ENCODE measurements at regions not wholly inside any gene's neighbourhood (a gene's known extent, or its start where the extent isn't known, plus 50 kb on each side); places are given as distances from the start of the nearest gene placed in this dataset.

- no peak overlapping the region for H4K8ac ChIP-seq (ENCODE audit: low read depth in 2 of 2, low read length in 2 of 2)
- H2BK20ac ChIP-seq (ENCODE audit: low read depth, low read length), result no peak overlapping the region
- H3K79me1 ChIP-seq (ENCODE audit: low read depth in 1 of 2, low read length in 2 of 2), result peaks cover 5 to 50% of the 10 kb centered on the region in 2 experiments
- ChIA-PET POLR2A (ENCODE audit: unreplicated experiment) (no interaction called here), CTCF (interaction anchor here (0.9 to 1.4 kb wide), 2 partner anchors 9 to 27 kb away, joined by 3 to 4 read pairs; no protein-coding TSS in a partner anchor)
- no peak overlapping the region for H4K91ac ChIP-seq (ENCODE audit: insufficient read depth, low read depth, low read length)
- H3K56ac ChIP-seq (ENCODE audit: extremely low read depth, insufficient read depth, low read length), result no peak overlapping the region
- dilution Hi-C loops (cut with HindIII; ENCODE audit: low sequenced_read_pairs, unreplicated experiment), result no loop called here
- no peak overlapping the region for H2BK5ac ChIP-seq (ENCODE audit: low read depth, low read length, poor library complexity, severe bottlenecking)
- in situ Hi-C loops (cut with MboI; ENCODE audit: low sequenced_read_pairs), result no loop called here
- H3K18ac ChIP-seq (ENCODE audit: low read depth, low read length), result no peak overlapping the region
- WGBS, 2 experiments (ENCODE audit: extremely low coverage in 2 of 2, insufficient read length in 1 of 2), result 80% methylated on average over 1 of the region's 16 CpGs; no CpG with 5 or more reads in 1 of the 2 experiments
- H2BK120ac ChIP-seq (ENCODE audit: low read depth, low read length), result no peak overlapping the region
- H2AK5ac ChIP-seq (ENCODE audit: low read depth, low read length), result 0 out of 2 replicates have a peak overlapping the region, but pooled peaks have one; percentile 60
- 0 out of 2 replicates have a peak, but pooled peaks cover 3% of the 10 kb centered on the region for H3K9me1 ChIP-seq (ENCODE audit: insufficient read depth, low read length)
- H2AFZ ChIP-seq (replicated peaks; ENCODE audit: low read length, poor library complexity), result peak overlapping the region; percentile 77
- H3K9me3 ChIP-seq (ENCODE audit: control insufficient read depth, insufficient read depth, low read length), result no peaks in the 10 kb centered on the region
- intact Hi-C loops (cut with micrococcal nuclease), result loop anchor here (1.0 to 10.0 kb wide), 3 partner anchors 55 to 439 kb away; partner anchors contain the start of gene GSE1
- H3K4me2 ChIP-seq (ENCODE audit: low read depth, low read length), result no peak overlapping the region
- H3K14ac ChIP-seq (replicated peaks; ENCODE audit: low read depth, low read length), result no peak overlapping the region
- H3K9ac ChIP-seq (ENCODE audit: low read depth, low read length), result no peak overlapping the region
- H4K5ac ChIP-seq (ENCODE audit: low read depth, low read length), result no peak overlapping the region
- DNase-seq (peak; percentile 41), ATAC-seq (ENCODE audit: low read depth) (peak; percentile 89)
- no peak overlapping the region for H2BK15ac ChIP-seq (ENCODE audit: low read depth, low read length)
- BruUV-seq (replicated peaks), result no TSS peak
- no peak overlapping the region for H3K4ac ChIP-seq (ENCODE audit: low read depth, low read length)
- no peak overlapping the region for H3K23ac ChIP-seq (ENCODE audit: low read depth, low read length)
- peaks cover 4% of the 10 kb centered on the region; the same call in 1 of the 2 replicates for H3K4me1 ChIP-seq (ENCODE audit: control insufficient read depth, insufficient read depth, low read length)
- H3K27me3 ChIP-seq (ENCODE audit: control insufficient read depth, insufficient read depth, low read length), result no peaks in the 10 kb centered on the region
- H3K27ac ChIP-seq (ENCODE audit: insufficient read depth, low read length), result no peak overlapping the region
- peak overlapping the region; percentile 92 for H2AK9ac ChIP-seq (replicated peaks; ENCODE audit: low read depth, low read length, poor library complexity)
- H3K36me3 ChIP-seq (ENCODE audit: control insufficient read depth, insufficient read depth, low read length), result no peaks in the 10 kb centered on the region
- H4K20me1 ChIP-seq (ENCODE audit: insufficient read depth, low read length), result peaks cover 88% of the 10 kb centered on the region
- no peak overlapping the region for H3K4me3 ChIP-seq (ENCODE audit: insufficient read depth, low read depth, low read length)
- TF ChIP-seq RCOR1 (IDR thresholded peaks at IDR 0.05; ENCODE audit: insufficient replicate concordance, low read length) (no peak), RAD21 (IDR thresholded peaks at IDR 0.05; ENCODE audit: low read length) (peak; percentile 90), POLR2A (IDR thresholded peaks at IDR 0.05; ENCODE audit: low read depth, low read length) (no peak), MAFK (IDR thresholded peaks at IDR 0.05; ENCODE audit: low read depth, low read length) (no peak), USF2 (IDR thresholded peaks at IDR 0.05; ENCODE audit: low read depth, low read length) (no peak), CEBPB (IDR thresholded peaks at IDR 0.05; ENCODE audit: low read depth, low read length) (no peak), MXI1 (IDR thresholded peaks at IDR 0.05; ENCODE audit: borderline replicate concordance, low read depth, low read length) (no peak), RFX5 (IDR thresholded peaks at IDR 0.05; ENCODE audit: low read depth, low read length) (no peak), MAZ (IDR thresholded peaks at IDR 0.05; ENCODE audit: borderline replicate concordance, low read depth, low read length) (peak; percentile 66; the same call in 1 of the 2 replicates), CHD1 (IDR thresholded peaks at IDR 0.05; ENCODE audit: low read depth, low read length) (no peak), CTCF (conservative IDR thresholded peaks at IDR 0.05; ENCODE audit: low read depth, low read length) (peak; percentile 85), ELK1 (IDR thresholded peaks at IDR 0.05; ENCODE audit: borderline replicate concordance, low read depth, low read length) (no peak), FOS (IDR thresholded peaks at IDR 0.05; ENCODE audit: low read depth, low read length) (no peak), SMC3 (IDR thresholded peaks at IDR 0.05; ENCODE audit: low read depth, low read length) (peak; percentile 82), NFE2L2 (IDR thresholded peaks at IDR 0.05; ENCODE audit: low read depth, low read length) (no peak)
Measured at GRCh38 chr16:85275533-85276249, 163.4 kb upstream of the CIBAR2 start.

Data from IMR-90 (cell line).